ENCODE measurements at regions not wholly inside any gene's neighbourhood (a gene's known extent, or its start where the extent isn't known, plus 50 kb on each side); places are given as distances from the start of the nearest gene placed in this dataset.

DNA sequence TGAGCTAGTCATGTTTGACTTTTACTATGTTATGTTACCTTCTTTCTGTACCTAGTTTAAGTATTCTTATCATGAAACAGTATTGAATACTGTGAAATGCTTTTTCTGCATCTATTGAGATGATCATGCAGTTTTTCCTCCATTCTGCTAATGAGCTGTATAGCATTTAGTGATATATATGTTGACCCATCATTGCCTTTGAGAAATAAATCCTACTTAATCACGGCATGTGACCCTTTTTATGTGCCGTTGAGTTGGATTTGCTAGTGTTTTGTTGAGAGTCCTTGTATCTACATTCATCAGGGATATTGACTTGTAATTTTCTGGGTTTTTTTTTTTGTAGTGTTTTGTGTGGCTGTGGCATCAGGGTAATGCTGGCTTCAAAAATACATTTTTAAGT is 537.7 kb upstream of the AADAT start:
- H3K36me3 ChIP-seq = no peaks in the 10 kb centered on the region
- H3K4me3 ChIP-seq = no peak overlapping the region
- H3K9me3 ChIP-seq = peaks cover 5 to 31% (median 16%) of the 10 kb centered on the region in 4 donors
- no peak overlapping the region for H3K27ac ChIP-seq
- TF ChIP-seq POLR2AphosphoS5 (IDR thresholded peaks at IDR 0.05) (no peak), POLR2A (IDR thresholded peaks at IDR 0.05) (no peak), CTCF (IDR thresholded peaks at IDR 0.05) (no peak), EP300 (IDR thresholded peaks at IDR 0.05) (no peak)
- no peak for DNase-seq
- intact Hi-C loops (cut with DNase I; ENCODE audit: low total_unique reads) = no loop called here
- H3K4me1 ChIP-seq = no peaks in the 10 kb centered on the region
- H3K27me3 ChIP-seq = no peaks in the 10 kb centered on the region
- WGBS, 5 donors = 73 to 89% (median 88%) methylated on average over 2 of the region's 2 CpGs

- Histone ChIP-seq H3K4me1 (no peaks in the 10 kb centered on the region), H3K36me3 (no peaks in the 10 kb centered on the region), H3K9me3 (no peaks in the 10 kb centered on the region), H3K4me3 (no peak overlapping the region), H3K27me3 (no peaks in the 10 kb centered on the region), H3K27ac (no peak overlapping the region)
- DNase-seq = no peak
- intact Hi-C loops (cut with DNase I; ENCODE audit: low total_unique reads) = no loop called here
- 65 to 73% (median 68%) methylated on average over 7 of the region's 7 CpGs for WGBS, 5 donors
- TF ChIP-seq POLR2AphosphoS5 (IDR thresholded peaks at IDR 0.05) = no peak
- TF ChIP-seq CTCF (IDR thresholded peaks at IDR 0.05) = no peak
- TF ChIP-seq EP300 (IDR thresholded peaks at IDR 0.05) = no peak
- no peak for TF ChIP-seq POLR2A (IDR thresholded peaks at IDR 0.05)
These were observed 534.1 kb upstream of the AADAT start for GRCh38 chr4:170623899-170624298.

- intact Hi-C loops (cut with DNase I; ENCODE audit: low total_unique reads) = no loop called here
- DNase-seq = no peak
- H3K27ac ChIP-seq = no peak overlapping the region
- H3K27me3 ChIP-seq = no peaks in the 10 kb centered on the region
- H3K36me3 ChIP-seq = no peaks in the 10 kb centered on the region
- no peaks in the 10 kb centered on the region for H3K4me1 ChIP-seq
- 70 to 97% (median 85%) methylated on average over 2 of the region's 2 CpGs for WGBS, 5 donors
- no peak overlapping the region for H3K4me3 ChIP-seq
- peaks cover 0 to 13% (median 4%) of the 10 kb centered on the region in 4 donors for H3K9me3 ChIP-seq
- TF ChIP-seq POLR2A (IDR thresholded peaks at IDR 0.05) = no peak
- no peak for TF ChIP-seq EP300 (IDR thresholded peaks at IDR 0.05)
- TF ChIP-seq CTCF (IDR thresholded peaks at IDR 0.05) = no peak
- no peak for TF ChIP-seq POLR2AphosphoS5 (IDR thresholded peaks at IDR 0.05)
These were observed 520.7 kb upstream of the AADAT start for GRCh38 chr4:170610434-170610833.

DNA sequence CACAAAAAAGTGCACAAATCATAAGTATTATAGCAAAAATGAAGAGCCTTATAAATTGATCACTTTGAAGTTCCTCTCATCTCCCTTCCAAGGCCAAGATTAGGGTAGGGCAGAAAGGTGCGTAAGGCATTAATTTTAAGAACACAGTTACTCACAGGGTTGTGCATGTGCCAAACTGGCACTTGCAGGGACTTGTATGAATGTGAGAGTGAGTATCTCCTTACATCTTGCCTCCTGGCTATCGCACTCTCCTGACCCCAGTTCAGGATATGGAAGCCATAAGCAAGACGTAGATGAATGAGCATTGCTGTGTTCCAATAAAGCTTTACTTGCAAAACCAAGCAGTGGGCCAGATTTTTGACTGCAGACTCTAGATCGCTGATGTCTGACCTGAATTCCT is 510.1 kb upstream of the AADAT start:
- DNase-seq = no peak
- Histone ChIP-seq H3K4me1 (no peaks in the 10 kb centered on the region), H3K36me3 (no peaks in the 10 kb centered on the region), H3K4me3 (no peak overlapping the region), H3K27me3 (no peaks in the 10 kb centered on the region), H3K27ac (no peak overlapping the region), H3K9me3 (peaks cover 0 to 9% (median 0%) of the 10 kb centered on the region in 4 donors)
- WGBS, 5 donors = 86 to 92% (median 89%) methylated on average over 4 of the region's 4 CpGs
- TF ChIP-seq EP300 (IDR thresholded peaks at IDR 0.05) = no peak
- intact Hi-C loops (cut with DNase I; ENCODE audit: low total_unique reads) = no loop called here

DNA sequence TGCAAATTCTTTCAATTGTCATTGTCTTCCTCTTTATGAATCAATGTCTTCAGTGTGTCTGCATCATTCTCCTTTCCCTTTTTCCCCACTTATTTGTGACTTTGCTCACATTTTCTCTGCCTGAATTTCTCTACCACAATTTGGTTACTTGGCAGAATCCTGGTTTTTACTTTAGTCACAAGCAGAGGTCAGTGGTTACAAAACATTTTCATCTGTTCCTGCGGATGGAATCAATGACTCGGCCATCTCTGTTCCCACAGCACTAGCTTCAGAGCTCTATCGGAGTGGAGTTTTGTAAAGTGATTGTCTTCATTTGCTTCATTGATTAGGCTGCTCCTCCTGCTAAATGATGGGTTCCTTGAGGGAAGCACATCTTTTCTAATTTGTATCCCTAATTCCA is 501.3 kb upstream of the AADAT start:
- H3K4me3 ChIP-seq = no peak overlapping the region
- intact Hi-C loops (cut with DNase I; ENCODE audit: low total_unique reads) = no loop called here
- TF ChIP-seq EP300 (IDR thresholded peaks at IDR 0.05) (no peak), POLR2AphosphoS5 (IDR thresholded peaks at IDR 0.05) (no peak), CTCF (IDR thresholded peaks at IDR 0.05) (no peak), POLR2A (IDR thresholded peaks at IDR 0.05) (no peak)
- no peaks in the 10 kb centered on the region for H3K4me1 ChIP-seq
- DNase-seq = no peak
- WGBS, 5 donors = 85 to 100% (median 93%) methylated on average over 3 of the region's 3 CpGs
- H3K9me3 ChIP-seq = no peaks in the 10 kb centered on the region
- H3K27me3 ChIP-seq = no peaks in the 10 kb centered on the region
- H3K27ac ChIP-seq = no peak overlapping the region
- H3K36me3 ChIP-seq = no peaks in the 10 kb centered on the region
